Left ventricle myocardium inferior (tissue), 1 donor: ENCODE measurements at regions not wholly inside any gene's neighbourhood (a gene's known extent, or its start where the extent isn't known, plus 50 kb on each side); places are given as distances from the start of the nearest gene placed in this dataset.
A peak's percentile ranks its signal among the peaks of the same experiment; 100 is the strongest.

Experiments
- DNase-seq: peaks from one replicate; pipeline ENCODE4 v3.0.0-alpha.2; 2020
- H3K27ac ChIP-seq: fragments of 200-600 bp; replicated peaks from 2 replicates; pipeline ENCODE4 v1.8.0; 2021
- H3K27me3 ChIP-seq: fragments of 200-600 bp; 2 replicates; pipeline ENCODE4 v1.8.0; 2021; ENCODE audit warnings: low read depth
- H3K36me3 ChIP-seq: fragments of 200-600 bp; 2 replicates; pipeline ENCODE4 v1.8.0; 2021
- H3K4me1 ChIP-seq: fragments of 200-600 bp; 2 replicates; pipeline ENCODE4 v1.8.0; 2021
- H3K4me3 ChIP-seq: fragments of 200-600 bp; 2 replicates; pipeline ENCODE4 v1.8.0; 2021; ENCODE audit warnings: mild to moderate bottlenecking, moderate library complexity
- H3K9me3 ChIP-seq: fragments of 200-600 bp; replicated peaks from 2 replicates; pipeline ENCODE4 v1.8.0; 2021
- CTCF ChIP-seq: fragments of 200-600 bp; IDR thresholded peaks from 2 replicates; pipeline ENCODE4 v1.8.0; 2021; ENCODE audit warnings: antibody characterized with exemption, mild to moderate bottlenecking, borderline replicate concordance
- intact Hi-C: fragments of 100-400 bp; cut with micrococcal nuclease; formaldehyde crosslinking; loops from one replicate; pipeline ENCODE4 v1.11.0; 2022
- donor health status: DM: no; HTN: yes; CAD: no; lungs with severe emphysema.

- Histone ChIP-seq H3K4me1 (no peaks in the 10 kb centered on the region), H3K4me3 (no peak overlapping the region), H3K9me3 (no peaks in the 10 kb centered on the region), H3K27ac (no peak overlapping the region), H3K27me3 (no peaks in the 10 kb centered on the region), H3K36me3 (no peaks in the 10 kb centered on the region)
- intact Hi-C loops: no loop called here
- TF ChIP-seq CTCF: no peak
- DNase-seq: no peak
Measured at GRCh38 chr13:58620176-58620575, 988.6 kb downstream of the PCDH17 start.

GRCh38 chr13:58625703-58626389, 994.3 kb downstream of the PCDH17 start:
- Histone ChIP-seq H3K4me3 (no peak overlapping the region), H3K9me3 (peaks cover 18% of the 10 kb centered on the region), H3K27me3 (no peaks in the 10 kb centered on the region), H3K4me1 (no peaks in the 10 kb centered on the region), H3K36me3 (no peaks in the 10 kb centered on the region), H3K27ac (no peak overlapping the region)
- intact Hi-C loops: no loop called here
- DNase-seq: no peak
- TF ChIP-seq CTCF: no peak

- Histone ChIP-seq H3K9me3 (peaks cover 18% of the 10 kb centered on the region), H3K36me3 (no peaks in the 10 kb centered on the region), H3K27me3 (no peaks in the 10 kb centered on the region), H3K4me1 (no peaks in the 10 kb centered on the region), H3K4me3 (no peak overlapping the region), H3K27ac (no peak overlapping the region)
- intact Hi-C loops: no loop called here
- no peak for DNase-seq
- no peak for TF ChIP-seq CTCF
Measured at GRCh38 chr13:58630794-58631193, 999.2 kb downstream of the PCDH17 start.

- no peak for DNase-seq
- intact Hi-C loops: no loop called here
- peaks cover 3% of the 10 kb centered on the region for H3K4me1 ChIP-seq
- H3K27me3 ChIP-seq: no peaks in the 10 kb centered on the region
- H3K27ac ChIP-seq: no peak overlapping the region
- H3K36me3 ChIP-seq: no peaks in the 10 kb centered on the region
- H3K9me3 ChIP-seq: no peaks in the 10 kb centered on the region
- H3K4me3 ChIP-seq: no peak overlapping the region
- no peak for TF ChIP-seq CTCF
Measured at GRCh38 chr13:58633226-58633625, 1001.7 kb downstream of the PCDH17 start.

GRCh38 chr13:58655086-58655485, 1023.5 kb downstream of the PCDH17 start:
- Histone ChIP-seq H3K4me1 (no peaks in the 10 kb centered on the region), H3K27ac (no peak overlapping the region), H3K36me3 (no peaks in the 10 kb centered on the region), H3K9me3 (no peaks in the 10 kb centered on the region), H3K4me3 (no peak overlapping the region), H3K27me3 (no peaks in the 10 kb centered on the region)
- no peak for TF ChIP-seq CTCF
- intact Hi-C loops: no loop called here
- DNase-seq: no peak

GRCh38 chr13:58660826-58661225, 1029.3 kb downstream of the PCDH17 start:
- Histone ChIP-seq H3K27me3 (no peaks in the 10 kb centered on the region), H3K4me1 (no peaks in the 10 kb centered on the region), H3K27ac (peak overlapping the region; percentile 11), H3K9me3 (no peaks in the 10 kb centered on the region), H3K4me3 (no peak overlapping the region), H3K36me3 (no peaks in the 10 kb centered on the region)
- intact Hi-C loops: no loop called here
- no peak for TF ChIP-seq CTCF
- no peak for DNase-seq
